ENCODE measurements at regions not wholly inside any gene's neighbourhood (a gene's known extent, or its start where the extent isn't known, plus 50 kb on each side); places are given as distances from the start of the nearest gene placed in this dataset.

DNA sequence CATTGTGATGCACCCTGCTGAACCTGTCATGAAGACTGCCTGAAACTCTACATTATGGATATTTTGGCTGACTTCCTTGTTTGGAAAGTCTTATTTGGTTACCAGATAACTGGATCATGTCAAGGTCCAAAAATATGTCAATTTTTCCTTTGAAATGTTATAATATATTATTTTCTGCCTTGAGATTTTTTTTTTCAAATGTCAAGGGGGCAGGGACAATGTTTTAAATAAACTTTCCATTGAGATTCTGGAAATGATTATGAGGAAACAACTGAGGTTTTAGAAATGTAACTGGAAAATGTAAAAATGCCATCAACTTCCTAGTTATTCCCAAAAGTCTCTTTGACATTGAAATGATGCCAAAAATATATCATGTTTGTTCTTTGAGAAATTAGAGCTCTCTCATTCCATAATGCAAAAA, 117.0 kb downstream of the RFC3 start:
- Histone ChIP-seq H3K4me3 (IDR thresholded peaks at IDR 0.05; ENCODE audit: insufficient read depth, low read depth, low read length) (no peak overlapping the region), H3K79me2 (ENCODE audit: insufficient read depth, low read depth) (no peaks in the 10 kb centered on the region), H3K4me1 (ENCODE audit: low read depth, poor library complexity, severe bottlenecking) (no peaks in the 10 kb centered on the region), H3K36me3 (ENCODE audit: insufficient read depth) (no peaks in the 10 kb centered on the region), H3K4me2 (no peak overlapping the region), H3K27ac (no peak overlapping the region), H3K27me3 (ENCODE audit: insufficient read depth, low read depth) (no peaks in the 10 kb centered on the region), H2AFZ (ENCODE audit: low read depth) (no peak overlapping the region), H4K20me1 (ENCODE audit: insufficient read depth) (no peaks in the 10 kb centered on the region), H3K9ac (no peak overlapping the region)
- TF ChIP-seq, protein P1, sequence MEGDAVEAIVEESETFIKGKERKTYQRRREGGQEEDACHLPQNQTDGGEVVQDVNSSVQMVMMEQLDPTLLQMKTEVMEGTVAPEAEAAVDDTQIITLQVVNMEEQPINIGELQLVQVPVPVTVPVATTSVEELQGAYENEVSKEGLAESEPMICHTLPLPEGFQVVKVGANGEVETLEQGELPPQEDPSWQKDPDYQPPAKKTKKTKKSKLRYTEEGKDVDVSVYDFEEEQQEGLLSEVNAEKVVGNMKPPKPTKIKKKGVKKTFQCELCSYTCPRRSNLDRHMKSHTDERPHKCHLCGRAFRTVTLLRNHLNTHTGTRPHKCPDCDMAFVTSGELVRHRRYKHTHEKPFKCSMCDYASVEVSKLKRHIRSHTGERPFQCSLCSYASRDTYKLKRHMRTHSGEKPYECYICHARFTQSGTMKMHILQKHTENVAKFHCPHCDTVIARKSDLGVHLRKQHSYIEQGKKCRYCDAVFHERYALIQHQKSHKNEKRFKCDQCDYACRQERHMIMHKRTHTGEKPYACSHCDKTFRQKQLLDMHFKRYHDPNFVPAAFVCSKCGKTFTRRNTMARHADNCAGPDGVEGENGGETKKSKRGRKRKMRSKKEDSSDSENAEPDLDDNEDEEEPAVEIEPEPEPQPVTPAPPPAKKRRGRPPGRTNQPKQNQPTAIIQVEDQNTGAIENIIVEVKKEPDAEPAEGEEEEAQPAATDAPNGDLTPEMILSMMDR (conservative IDR thresholded peaks at IDR 0.05; ENCODE audit: low read depth, low read length), result no peak

DNA sequence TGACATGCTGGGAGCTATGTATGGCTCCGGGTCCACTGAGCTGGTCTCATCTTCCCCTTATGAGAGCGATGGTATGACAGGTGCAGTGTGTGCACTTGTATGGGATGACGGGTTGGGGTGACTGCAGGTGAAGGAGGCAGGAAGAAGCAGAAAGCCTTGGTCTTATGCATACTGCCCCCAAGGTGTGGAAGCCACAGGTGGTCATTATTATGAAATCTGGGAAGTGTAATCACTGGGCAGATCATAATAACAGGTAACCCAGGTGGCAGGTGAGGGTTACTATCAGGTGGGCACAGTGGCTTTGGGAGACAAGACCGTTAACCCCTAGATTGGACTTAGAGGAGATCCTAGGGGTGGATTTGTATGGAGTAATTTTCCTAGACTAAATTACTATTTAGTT, 118.0 kb downstream of the RFC3 start:
- no peaks in the 10 kb centered on the region for H3K79me2 ChIP-seq (ENCODE audit: insufficient read depth, low read depth)
- no peaks in the 10 kb centered on the region for H3K36me3 ChIP-seq (ENCODE audit: insufficient read depth)
- H3K27me3 ChIP-seq (ENCODE audit: insufficient read depth, low read depth), result no peaks in the 10 kb centered on the region
- TF ChIP-seq, protein P1 (conservative IDR thresholded peaks at IDR 0.05; ENCODE audit: low read depth, low read length), result no peak
- no peak overlapping the region for H3K9ac ChIP-seq
- H2AFZ ChIP-seq (ENCODE audit: low read depth), result no peak overlapping the region
- H3K4me3 ChIP-seq (IDR thresholded peaks at IDR 0.05; ENCODE audit: insufficient read depth, low read depth, low read length), result no peak overlapping the region
- no peaks in the 10 kb centered on the region for H4K20me1 ChIP-seq (ENCODE audit: insufficient read depth)
- no peak overlapping the region for H3K27ac ChIP-seq
- no peaks in the 10 kb centered on the region for H3K4me1 ChIP-seq (ENCODE audit: low read depth, poor library complexity, severe bottlenecking)
- H3K4me2 ChIP-seq, result no peak overlapping the region

DNA sequence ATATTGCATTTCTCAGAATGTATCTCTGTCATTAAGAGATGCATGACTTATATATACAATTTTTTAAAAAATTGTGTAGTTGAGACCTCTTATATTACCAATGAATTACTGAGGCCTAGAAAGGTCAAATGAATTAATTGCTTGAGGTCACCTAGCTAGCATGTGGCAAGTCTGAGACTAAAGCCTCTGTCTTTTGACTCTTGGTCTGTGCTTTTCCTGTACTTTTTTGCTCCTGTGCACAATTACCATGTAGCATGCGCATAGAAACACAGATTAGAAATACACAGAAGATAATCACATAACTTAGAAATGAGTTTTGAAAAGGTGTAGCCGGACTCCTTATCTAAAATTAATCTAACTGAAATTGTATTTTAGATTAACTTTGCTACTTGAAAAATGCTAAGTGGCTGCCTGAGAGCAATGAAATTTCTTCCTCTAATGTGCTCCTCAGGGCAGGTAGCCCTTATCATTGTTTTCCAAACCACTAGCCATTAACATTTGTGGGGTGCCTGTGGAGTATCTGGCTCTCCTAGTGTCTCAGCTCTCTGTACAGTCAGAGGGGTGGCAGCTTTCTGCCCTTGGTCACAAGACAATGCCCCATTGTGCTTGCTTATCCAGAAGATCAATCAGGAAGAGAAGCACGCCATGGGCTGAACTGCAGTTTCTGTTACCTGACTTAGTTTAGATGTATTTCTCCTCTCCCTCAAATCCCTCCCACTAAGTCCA, 119.6 kb downstream of the RFC3 start:
- TF ChIP-seq, protein P1 (conservative IDR thresholded peaks at IDR 0.05; ENCODE audit: low read depth, low read length), result no peak
- Histone ChIP-seq H3K9ac (no peak overlapping the region), H3K79me2 (ENCODE audit: insufficient read depth, low read depth) (no peaks in the 10 kb centered on the region), H3K27ac (no peak overlapping the region), H2AFZ (ENCODE audit: low read depth) (no peak overlapping the region), H3K4me3 (IDR thresholded peaks at IDR 0.05; ENCODE audit: insufficient read depth, low read depth, low read length) (no peak overlapping the region), H3K4me1 (ENCODE audit: low read depth, poor library complexity, severe bottlenecking) (no peaks in the 10 kb centered on the region), H3K27me3 (ENCODE audit: insufficient read depth, low read depth) (no peaks in the 10 kb centered on the region), H3K36me3 (ENCODE audit: insufficient read depth) (no peaks in the 10 kb centered on the region), H4K20me1 (ENCODE audit: insufficient read depth) (no peaks in the 10 kb centered on the region), H3K4me2 (no peak overlapping the region)

DNA sequence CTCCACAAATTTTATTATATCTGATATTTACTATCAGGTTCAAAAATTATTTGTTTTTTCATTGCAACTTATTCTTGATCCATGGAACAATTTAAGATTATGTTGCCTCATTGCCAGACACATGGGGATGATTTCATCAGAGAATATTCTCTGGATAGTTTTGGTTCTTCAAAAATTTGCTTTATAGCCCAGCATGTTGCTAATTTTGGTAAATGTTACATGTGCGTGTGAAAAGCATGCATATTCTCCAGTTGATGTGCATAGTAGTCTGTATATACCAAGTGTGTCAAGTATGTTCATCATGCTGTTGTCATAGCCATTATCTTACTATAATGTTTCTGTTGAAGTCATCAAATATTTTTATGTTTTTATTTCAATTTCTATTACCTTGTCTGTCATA, 122.3 kb downstream of the RFC3 start:
- Histone ChIP-seq H3K4me3 (IDR thresholded peaks at IDR 0.05; ENCODE audit: insufficient read depth, low read depth, low read length) (no peak overlapping the region), H3K36me3 (ENCODE audit: insufficient read depth) (no peaks in the 10 kb centered on the region), H3K27ac (no peak overlapping the region), H4K20me1 (ENCODE audit: insufficient read depth) (no peaks in the 10 kb centered on the region), H3K4me1 (ENCODE audit: low read depth, poor library complexity, severe bottlenecking) (no peaks in the 10 kb centered on the region), H3K4me2 (no peak overlapping the region), H2AFZ (ENCODE audit: low read depth) (no peak overlapping the region), H3K9ac (no peak overlapping the region), H3K27me3 (ENCODE audit: insufficient read depth, low read depth) (no peaks in the 10 kb centered on the region), H3K79me2 (ENCODE audit: insufficient read depth, low read depth) (no peaks in the 10 kb centered on the region)
- TF ChIP-seq, protein P1 (conservative IDR thresholded peaks at IDR 0.05; ENCODE audit: low read depth, low read length), result no peak

All from KMS-11 (cell line).